CD4-positive, alpha-beta T cell treated with Interleukin-6 at 100 ng/mL for 8 hours (primary cell): ENCODE measurements at regions not wholly inside any gene's neighbourhood (a gene's known extent, or its start where the extent isn't known, plus 50 kb on each side); places are given as distances from the start of the nearest gene placed in this dataset.

Source experiments
- DNase-seq: peaks from one replicate; pipeline ENCODE4 v3.0.0-alpha.2; 2020; ENCODE audit warnings: mixed read lengths, low spot score

DNA sequence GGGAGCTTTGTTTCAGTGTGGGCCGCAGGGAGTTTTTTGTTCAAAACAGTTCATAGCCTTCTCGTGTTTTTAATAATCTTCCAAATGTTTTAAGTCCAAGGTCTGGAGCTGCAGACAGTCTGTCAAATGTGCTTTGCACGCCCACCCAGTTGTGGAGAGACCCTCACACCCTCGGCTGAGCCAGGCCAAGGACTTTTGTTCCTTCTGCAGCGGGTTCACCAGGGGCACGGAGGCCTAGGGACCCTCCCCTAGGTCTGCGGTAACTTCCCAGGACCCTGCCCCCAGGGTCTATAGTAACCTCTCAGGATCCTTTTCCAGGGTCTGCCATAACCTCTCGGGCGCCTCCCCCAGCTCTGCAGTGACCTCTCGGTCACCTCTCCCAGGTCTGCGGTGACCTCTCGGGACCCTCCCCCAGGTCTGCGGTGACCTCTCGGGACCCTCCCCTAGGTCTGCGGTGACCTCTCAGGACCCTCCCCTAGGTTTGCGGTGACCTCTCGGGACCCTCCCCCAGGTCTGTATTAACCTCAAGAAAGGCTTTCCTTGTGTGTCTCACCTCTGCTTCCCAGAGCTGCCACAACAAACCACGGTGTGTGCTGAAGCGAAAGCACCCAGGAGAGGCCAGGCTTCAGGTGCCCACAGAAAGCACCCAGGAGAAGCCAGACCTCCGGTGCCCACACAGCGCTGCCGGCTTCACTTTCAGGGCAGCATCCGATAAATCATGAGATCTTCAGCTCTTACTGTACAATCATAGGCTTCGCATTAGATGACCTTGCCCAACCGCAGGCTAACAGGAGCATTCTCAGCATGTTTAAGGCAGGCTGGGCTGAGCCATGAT is 301.9 kb upstream of the SALL3 start:
- DNase-seq: no peak

DNA sequence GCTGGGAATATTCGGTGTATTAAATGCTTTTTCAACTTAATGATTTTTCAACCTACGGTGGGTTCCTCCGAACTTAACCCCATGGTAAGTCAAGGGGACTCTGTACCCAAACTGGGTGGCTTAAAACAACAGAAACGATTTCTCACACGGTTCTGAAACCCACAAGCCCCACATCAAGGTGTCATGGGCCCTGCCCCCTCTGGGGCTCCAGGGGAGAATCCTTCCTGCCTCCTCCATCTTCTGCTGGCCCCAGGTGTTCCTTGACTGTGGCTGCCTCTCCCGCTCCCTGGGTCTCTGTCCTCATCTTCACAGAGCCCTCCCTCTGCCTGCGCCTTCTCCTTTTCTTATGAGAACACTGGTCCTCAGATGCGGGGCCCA is 301.3 kb upstream of the SALL3 start:
- no peak for DNase-seq

GRCh38 chr18:78679031-78679430 is 300.6 kb upstream of the SALL3 start:
- no peak for DNase-seq

DNA sequence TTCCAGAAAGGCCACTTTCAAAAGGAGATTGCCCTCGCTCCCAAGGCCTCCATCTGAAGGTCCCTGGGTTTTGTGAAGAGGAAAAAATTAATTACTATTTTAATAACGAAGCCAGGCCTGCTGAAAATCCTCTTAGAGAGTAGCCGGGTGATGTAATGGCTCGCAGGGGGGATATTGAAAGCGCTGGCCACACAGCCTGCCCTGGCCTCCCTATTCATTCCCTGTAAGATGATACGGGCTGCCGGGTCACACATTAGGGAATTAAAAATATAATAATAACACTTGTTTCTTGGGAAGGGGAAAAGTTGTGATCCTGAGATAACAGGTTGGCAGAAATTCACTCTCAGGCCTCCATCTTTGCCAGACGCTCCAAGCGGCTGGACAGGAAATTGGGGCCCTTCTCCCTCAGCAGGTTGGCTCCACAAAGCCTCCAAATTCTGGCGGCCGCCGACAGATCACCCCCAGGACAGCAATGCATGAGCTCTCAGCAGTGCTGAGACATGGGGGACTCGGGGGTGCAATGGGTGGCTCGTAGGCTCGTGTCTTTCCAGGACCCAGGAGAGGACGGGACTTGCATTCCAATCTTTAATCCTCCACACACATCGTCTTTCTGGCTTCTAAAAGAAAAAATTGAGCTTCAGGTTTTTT is 299.9 kb upstream of the SALL3 start:
- DNase-seq: no peak

- no peak for DNase-seq
Measured at GRCh38 chr18:78681396-78681795, 298.2 kb upstream of the SALL3 start.

DNA sequence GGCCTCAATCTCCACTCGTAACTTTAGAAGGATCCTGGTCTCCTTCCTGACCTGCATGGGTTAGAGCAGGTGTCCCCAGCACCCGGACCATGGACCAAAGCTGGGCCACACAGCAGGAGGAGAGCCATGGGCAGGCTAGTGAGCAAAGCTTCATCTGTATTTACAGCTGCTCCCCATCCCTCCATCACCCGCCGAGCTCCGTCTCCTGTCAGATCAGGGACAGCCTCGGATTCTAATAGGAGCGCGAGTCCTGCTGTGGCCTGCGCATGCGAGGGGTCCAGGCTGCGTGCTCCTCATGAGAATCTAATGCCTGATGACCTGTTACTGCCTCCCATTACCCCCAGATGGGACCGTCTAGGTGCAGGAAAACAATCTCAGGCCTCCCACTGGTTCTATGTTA is 297.7 kb upstream of the SALL3 start:
- DNase-seq: no peak

GRCh38 chr18:78682716-78683115 is 296.9 kb upstream of the SALL3 start:
- DNase-seq: no peak

GRCh38 chr18:78683191-78684010 is 296.2 kb upstream of the SALL3 start:
- no peak for DNase-seq

- no peak for DNase-seq
Measured at GRCh38 chr18:78685250-78685979, 294.2 kb upstream of the SALL3 start.

- DNase-seq: no peak
Measured at GRCh38 chr18:78685980-78686530, 293.6 kb upstream of the SALL3 start.

GRCh38 chr18:78686976-78687685 is 292.5 kb upstream of the SALL3 start:
- DNase-seq: no peak

GRCh38 chr18:78687736-78688135 is 291.9 kb upstream of the SALL3 start:
- no peak for DNase-seq

DNA sequence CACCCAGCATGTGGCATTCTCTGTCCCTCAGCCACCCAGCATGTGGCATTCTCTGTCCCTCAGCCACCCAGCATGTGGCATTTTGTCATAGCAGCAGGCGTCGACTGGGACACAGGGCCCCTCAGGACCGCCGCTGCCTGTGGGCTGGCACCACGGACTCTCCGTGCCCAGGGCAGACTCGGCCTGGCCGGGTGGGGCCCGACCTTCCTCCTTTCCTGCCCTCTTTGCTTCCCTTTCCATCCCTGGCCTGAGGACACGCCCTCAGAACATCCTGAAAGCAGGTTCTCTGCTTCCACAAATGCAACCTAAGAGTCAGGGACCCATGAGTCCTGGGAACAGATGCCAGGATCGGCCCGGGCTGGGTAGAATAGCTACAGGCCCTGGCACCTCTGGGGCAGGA is 291.4 kb upstream of the SALL3 start:
- DNase-seq: no peak

DNA sequence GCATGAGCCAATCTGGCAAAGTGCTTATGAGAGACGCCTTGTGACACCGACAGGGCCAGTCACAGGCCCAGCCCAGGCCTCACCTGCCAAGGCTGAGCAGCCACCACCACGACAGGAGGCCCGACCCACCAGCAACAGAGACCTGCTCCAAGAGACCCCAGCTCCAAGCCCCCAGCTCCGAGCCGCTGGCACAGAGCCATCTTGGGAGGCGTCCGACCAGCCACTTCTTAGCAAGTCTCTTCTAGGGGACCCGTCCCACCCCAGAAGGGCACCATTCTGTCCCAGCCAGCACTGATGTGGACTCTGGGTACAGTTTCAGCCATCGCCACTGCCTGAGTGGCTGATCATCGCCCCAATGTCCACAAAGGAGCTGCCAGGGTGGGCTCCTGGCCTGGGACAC is 290.7 kb upstream of the SALL3 start:
- no peak for DNase-seq

DNA sequence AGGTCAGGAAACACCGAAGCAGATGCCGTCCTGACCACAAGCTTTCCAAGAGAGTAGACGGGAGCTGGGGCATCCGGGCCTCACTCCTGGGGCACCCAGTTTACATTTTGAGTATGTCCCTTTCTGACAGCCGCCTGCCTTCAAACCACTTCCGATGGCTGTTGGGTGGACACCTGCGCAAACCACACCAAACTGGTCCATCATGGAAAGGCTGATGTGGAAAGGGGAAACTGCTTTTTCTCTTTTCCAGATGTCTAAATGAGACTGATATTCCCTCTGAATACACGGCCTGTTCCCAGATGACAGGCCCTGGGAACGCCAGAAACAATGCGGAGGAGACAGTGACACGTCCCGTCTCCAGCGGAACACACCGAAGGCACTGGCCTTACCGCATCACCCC is 290.0 kb upstream of the SALL3 start:
- no peak for DNase-seq

DNA sequence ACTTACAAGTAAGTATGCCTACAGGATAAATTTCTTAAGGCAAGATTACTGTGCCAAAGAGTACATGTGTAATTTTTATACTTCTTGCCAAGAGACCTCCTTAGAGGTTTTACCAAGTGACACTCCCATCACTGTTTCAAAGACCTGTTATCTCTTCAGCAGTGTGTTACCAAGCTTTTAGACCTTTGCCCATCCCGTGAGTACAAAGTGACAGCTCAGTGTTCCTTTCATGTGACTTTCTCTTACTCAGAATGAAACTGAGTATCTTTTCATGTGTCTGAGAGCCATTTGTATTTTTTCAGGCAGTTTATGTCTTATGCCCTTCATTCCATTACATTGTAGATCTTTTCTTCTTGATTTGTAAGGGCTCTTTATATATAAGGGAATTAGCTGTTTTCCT is 287.5 kb upstream of the SALL3 start:
- no peak for DNase-seq

DNA sequence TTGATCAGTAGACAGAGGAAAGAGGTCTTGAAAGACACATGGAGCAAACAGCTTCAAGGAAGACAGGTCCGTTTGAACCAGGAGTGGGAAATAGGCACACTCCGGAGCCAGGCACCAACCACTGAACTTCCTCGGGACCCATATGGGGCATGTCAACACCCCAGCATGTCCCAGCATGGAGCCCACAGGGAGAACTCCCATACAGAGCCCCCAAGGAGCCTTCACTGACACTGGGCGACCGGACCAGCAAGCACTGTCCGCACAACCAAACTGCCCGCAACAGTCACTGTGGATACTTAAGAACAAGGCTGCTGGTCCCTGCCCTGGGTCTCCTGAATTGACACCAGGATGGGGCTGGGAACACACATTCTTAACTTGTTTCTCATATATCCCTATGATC is 286.2 kb upstream of the SALL3 start:
- no peak for DNase-seq

DNA sequence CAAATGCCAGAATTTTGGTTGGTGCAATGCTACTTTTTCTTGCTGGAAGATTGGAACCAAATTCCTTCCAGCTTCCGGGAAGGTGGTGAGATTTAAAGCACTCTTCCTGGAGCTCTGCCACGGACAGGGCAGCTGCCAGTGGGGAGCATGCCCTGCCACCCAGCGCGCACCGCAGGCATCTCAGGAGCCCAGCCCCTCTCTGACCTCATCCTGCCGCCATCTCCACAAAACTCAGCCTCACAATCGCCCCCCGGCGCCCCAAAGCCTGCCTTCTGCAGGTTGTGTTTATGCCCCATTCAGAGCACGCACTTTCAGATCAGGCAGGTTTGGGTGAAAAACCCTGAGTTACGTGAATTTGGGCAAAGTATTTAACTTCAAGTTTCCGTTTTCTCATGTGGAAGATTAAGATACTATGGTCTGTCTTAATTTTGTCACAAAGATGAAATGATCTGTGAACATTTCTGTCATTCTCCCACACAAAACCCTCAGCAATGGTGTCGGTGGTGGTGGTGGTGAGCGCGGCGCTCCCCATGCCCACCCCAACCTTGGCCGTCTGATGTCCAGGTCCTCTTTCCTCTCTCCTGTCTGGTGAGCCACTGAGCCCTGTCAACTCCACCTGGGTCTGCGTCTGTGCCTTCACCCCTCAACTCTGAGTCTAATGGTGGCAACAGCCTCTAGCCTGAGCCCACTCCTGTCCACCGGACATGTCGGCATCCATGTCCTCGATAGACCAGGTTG is 282.8 kb upstream of the SALL3 start:
- DNase-seq: no peak

DNA sequence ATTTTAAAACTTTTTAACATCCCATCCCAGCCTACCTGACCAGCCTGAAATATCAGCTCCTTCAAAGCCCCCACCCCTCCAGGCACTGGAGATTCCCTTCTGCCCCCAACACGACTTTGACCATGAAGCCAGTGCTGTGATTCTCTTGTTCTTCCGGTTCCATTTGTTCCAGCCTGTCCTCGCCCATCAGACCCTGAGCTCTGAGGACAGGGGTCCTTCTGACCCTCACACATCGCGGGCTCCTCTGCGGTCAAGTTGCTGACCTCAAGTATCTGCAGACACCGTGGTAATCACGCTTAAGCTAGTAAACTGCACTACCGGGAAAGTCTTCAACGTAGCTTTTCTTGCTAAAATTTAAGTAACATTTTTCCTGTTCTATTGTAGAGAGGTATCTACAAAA is 282.2 kb upstream of the SALL3 start:
- no peak for DNase-seq

DNA sequence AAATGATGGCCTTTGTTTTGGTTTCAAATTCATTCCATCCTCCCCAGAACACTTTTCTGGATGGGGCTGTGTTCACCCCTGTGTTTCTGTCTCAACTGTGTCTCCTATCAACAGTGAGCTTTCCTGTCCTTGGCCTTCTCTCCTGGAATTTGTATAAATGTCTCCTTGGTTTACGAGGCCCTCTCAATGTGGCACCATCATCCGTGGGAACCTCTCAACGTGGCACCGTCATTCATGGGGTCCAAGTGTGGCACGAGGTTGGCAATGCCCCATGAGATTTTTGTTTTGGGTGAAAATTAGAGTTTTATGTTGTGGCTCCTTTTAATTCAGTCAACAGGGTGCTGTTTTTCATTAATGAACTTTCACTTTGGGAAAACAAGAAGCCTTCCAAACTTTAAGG is 280.7 kb upstream of the SALL3 start:
- no peak for DNase-seq

DNA sequence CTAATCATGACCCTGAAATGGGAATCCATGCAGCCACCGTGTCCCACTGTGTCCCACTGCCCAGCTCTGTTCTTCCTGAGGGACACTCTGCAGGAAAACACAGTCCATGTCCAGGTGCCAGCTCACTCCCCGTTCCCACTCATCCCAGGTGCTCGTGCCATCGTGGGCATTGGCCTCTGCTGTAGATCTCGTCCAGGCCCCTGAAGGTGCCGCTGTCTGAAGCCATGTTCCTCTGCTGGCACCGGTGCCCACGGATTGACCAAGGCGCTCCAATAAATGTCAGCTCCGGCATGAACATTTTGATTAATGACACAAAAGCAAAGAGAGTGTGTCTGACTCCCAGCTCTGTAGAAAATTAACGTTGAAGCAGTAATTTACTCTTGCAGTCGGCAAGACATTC is 280.1 kb upstream of the SALL3 start:
- no peak for DNase-seq
